ENCODE measurements at regions not wholly inside any gene's neighbourhood (a gene's known extent, or its start where the extent isn't known, plus 50 kb on each side); places are given as distances from the start of the nearest gene placed in this dataset.

GRCh38 chr16:24445216-24445615 is 94.2 kb upstream of the RBBP6 start (continued):
- TF ChIP-seq CHD2 (IDR thresholded peaks at IDR 0.05; ENCODE audit: low read length) (no peak), RXRA (IDR thresholded peaks at IDR 0.05; ENCODE audit: insufficient read depth, low read depth, low read length) (no peak), CTBP2 (IDR thresholded peaks at IDR 0.05; ENCODE audit: borderline replicate concordance, insufficient read depth, insufficient read length, low read length) (no peak), GABPA (IDR thresholded peaks at IDR 0.05; ENCODE audit: borderline replicate concordance, insufficient read depth, low read length) (no peak), SP4 (IDR thresholded peaks at IDR 0.05; ENCODE audit: low read length) (no peak), SUZ12 (IDR thresholded peaks at IDR 0.05; ENCODE audit: low read length) (no peak), KDM4A (IDR thresholded peaks at IDR 0.05; ENCODE audit: low read depth, low read length, severe bottlenecking) (no peak), SP1 (IDR thresholded peaks at IDR 0.05; ENCODE audit: low read depth, low read length) (no peak), SRF (IDR thresholded peaks at IDR 0.05; ENCODE audit: low read depth, low read length) (no peak)

Data from H1 (cell line).